H9 (cell line): ENCODE measurements at regions not wholly inside any gene's neighbourhood (a gene's known extent, or its start where the extent isn't known, plus 50 kb on each side); places are given as distances from the start of the nearest gene placed in this dataset.

Experiments used
- DNase-seq: peaks from one replicate; pipeline ENCODE4 v3.0.0-alpha.2; 2017
- H2AFZ ChIP-seq: one replicate; pipeline ENCODE4 v1.6.1; 2013; ENCODE audit warnings: mild to moderate bottlenecking, low read length, control low read depth, moderate library complexity
- H2AK5ac ChIP-seq: 2 replicates; pipeline ENCODE4 v1.6.1; 2013; ENCODE audit warnings: low read length, control low read depth, mixed read lengths; ENCODE audit not compliant: insufficient read length
- H2BK120ac ChIP-seq: one replicate; pipeline ENCODE4 v1.6.1; 2013; ENCODE audit warnings: low read depth, mild to moderate bottlenecking, low read length, control low read depth, inconsistent platforms; ENCODE audit not compliant: poor library complexity, severe bottlenecking
- H2BK12ac ChIP-seq: 2 replicates; pipeline ENCODE4 v1.6.1; 2013; ENCODE audit warnings: low read length, control low read depth, mixed read lengths, low read depth; ENCODE audit not compliant: insufficient read length
- H2BK15ac ChIP-seq: 2 replicates; pipeline ENCODE4 v1.6.1; 2013; ENCODE audit warnings: low read depth, low read length, control low read depth
- H2BK20ac ChIP-seq: one replicate; pipeline ENCODE4 v1.6.1; 2013; ENCODE audit warnings: low read depth, mild to moderate bottlenecking, low read length, control low read depth, inconsistent platforms; ENCODE audit not compliant: poor library complexity, severe bottlenecking
- H2BK5ac ChIP-seq: 2 replicates; pipeline ENCODE4 v1.6.1; 2013; ENCODE audit warnings: low read length, control low read depth, mixed read lengths; ENCODE audit not compliant: insufficient read length
- H3K14ac ChIP-seq: 2 replicates; pipeline ENCODE4 v1.6.1; 2013; ENCODE audit warnings: low read length, control low read depth; ENCODE audit not compliant: insufficient read depth
- H3K18ac ChIP-seq: 2 replicates; pipeline ENCODE4 v1.6.1; 2013; ENCODE audit warnings: low read depth, mild to moderate bottlenecking, mixed read lengths, low read length, control low read depth; ENCODE audit not compliant: insufficient read length
- H3K23ac ChIP-seq: 2 replicates; pipeline ENCODE4 v1.6.1; 2013; ENCODE audit warnings: low read length, control low read depth, mixed read lengths, low read depth; ENCODE audit not compliant: insufficient read length
- H3K23me2 ChIP-seq: 2 replicates; pipeline ENCODE4 v1.6.1; 2013; ENCODE audit warnings: low read depth, mild to moderate bottlenecking, mixed read lengths, low read length, control low read depth; ENCODE audit not compliant: insufficient read length, poor library complexity, severe bottlenecking
- H3K27ac ChIP-seq: 2 replicates; pipeline ENCODE4 v1.5.1; 2013; ENCODE audit warnings: low read length, control low read depth, mixed read lengths, low read depth; ENCODE audit not compliant: insufficient read length
- H3K27me3 ChIP-seq: 2 replicates; pipeline ENCODE4 v1.6.1; 2013; ENCODE audit warnings: low read length, control low read depth, inconsistent platforms; ENCODE audit not compliant: insufficient read depth
- H3K4ac ChIP-seq: 2 replicates; pipeline ENCODE4 v1.6.1; 2013; ENCODE audit warnings: low read depth, mild to moderate bottlenecking, control low read depth, inconsistent platforms, low read length, moderate library complexity
- H3K4me1 ChIP-seq: 2 replicates; pipeline ENCODE4 v1.6.1; 2013; ENCODE audit warnings: low read length, control low read depth, inconsistent platforms; ENCODE audit not compliant: insufficient read depth
- H3K4me2 ChIP-seq: 2 replicates; pipeline ENCODE4 v1.6.1; 2013; ENCODE audit warnings: low read length, control low read depth, mixed read lengths; ENCODE audit not compliant: insufficient read length, insufficient read depth
- H3K56ac ChIP-seq: 2 replicates; pipeline ENCODE4 v1.6.1; 2013; ENCODE audit warnings: low read depth, mild to moderate bottlenecking, mixed read lengths, low read length, control low read depth; ENCODE audit not compliant: insufficient read length
- H3K79me1 ChIP-seq: 2 replicates; pipeline ENCODE4 v1.6.1; 2013; ENCODE audit warnings: low read depth, mild to moderate bottlenecking, moderate library complexity, low read length, control low read depth, inconsistent platforms; ENCODE audit not compliant: insufficient read depth, poor library complexity, severe bottlenecking
- H3K79me2 ChIP-seq: 2 replicates; pipeline ENCODE4 v1.6.1; 2013; ENCODE audit warnings: low read length, control low read depth, inconsistent platforms; ENCODE audit not compliant: insufficient read depth
- H3K9ac ChIP-seq: 2 replicates; pipeline ENCODE4 v1.6.1; 2013; ENCODE audit warnings: low read length, control low read depth, mixed read lengths; ENCODE audit not compliant: insufficient read length; ENCODE audit errors: extremely low read depth
- H3K9me3 ChIP-seq: one replicate; pipeline ENCODE4 v1.6.1; 2013; ENCODE audit warnings: low read depth, low read length, inconsistent platforms; ENCODE audit not compliant: control insufficient read depth
- H3T11ph ChIP-seq: one replicate; pipeline ENCODE4 v1.6.1; 2013; ENCODE audit warnings: mild to moderate bottlenecking, low read length, control low read depth, inconsistent platforms
- H4K20me1 ChIP-seq: one replicate; pipeline ENCODE4 v1.6.1; 2013; ENCODE audit not compliant: control insufficient read depth, insufficient read length, insufficient read depth
- H4K5ac ChIP-seq: 2 replicates; pipeline ENCODE4 v1.6.1; 2013; ENCODE audit warnings: low read depth, mild to moderate bottlenecking, mixed read lengths, low read length, control low read depth; ENCODE audit not compliant: insufficient read length
- H4K8ac ChIP-seq: replicated peaks from 2 replicates; pipeline ENCODE4 v1.6.1; 2013; ENCODE audit warnings: low read length, control low read depth, mixed read lengths, low read depth; ENCODE audit not compliant: insufficient read length
- H4K91ac ChIP-seq: 2 replicates; pipeline ENCODE4 v1.6.1; 2013; ENCODE audit warnings: low read depth, mild to moderate bottlenecking, moderate library complexity, mixed read lengths, low read length, control low read depth; ENCODE audit not compliant: insufficient read length
- H3K27ac Mint-ChIP-seq, 3 experiments: 2 replicates in 2 of 3; 3 replicates in 1 of 3; pipeline ENCODE4 v1.8.0; 2020 to 2021; ENCODE audit warnings: mixed read lengths in 3 of 3, mild to moderate bottlenecking in 1 of 3, moderate library complexity in 1 of 3
- H3K27me3 Mint-ChIP-seq: 2 replicates; pipeline ENCODE4 v1.8.0; 2021; ENCODE audit warnings: low read depth, mild to moderate bottlenecking, moderate library complexity, mixed read lengths
- H3K36me3 Mint-ChIP-seq, 3 experiments: 2 replicates in 2 of 3; 3 replicates in 1 of 3; pipeline ENCODE4 v1.8.0; 2020 to 2021; ENCODE audit warnings: low read depth in 3 of 3, mixed read lengths in 3 of 3; ENCODE audit not compliant: insufficient read depth in 1 of 3
- H3K4me1 Mint-ChIP-seq, 2 experiments: 2 replicates each; pipeline ENCODE4 v1.8.0; 2020; ENCODE audit warnings: mixed read lengths in 2 of 2
- H3K4me3 Mint-ChIP-seq, 2 experiments: 2 replicates in 1 of 2; 3 replicates in 1 of 2; pipeline ENCODE4 v1.8.0; 2020 to 2021; ENCODE audit warnings: mild to moderate bottlenecking in 2 of 2, mixed read lengths in 2 of 2, moderate library complexity in 1 of 2
- H3K9me3 Mint-ChIP-seq, 2 experiments: 2 replicates in 1 of 2; 3 replicates in 1 of 2; pipeline ENCODE4 v1.8.0; 2020; ENCODE audit warnings: mild to moderate bottlenecking in 2 of 2, mixed read lengths in 2 of 2, moderate library complexity in 1 of 2
- CTCF ChIP-seq: fragments of 200-600 bp; sonication (generic); conservative IDR thresholded peaks from 3 replicates; pipeline ENCODE4 v1.8.0; 2021; ENCODE audit warnings: antibody characterized with exemption, mild to moderate bottlenecking
- WGBS: extraction: QIAGEN DNeasy Blood & Tissue Kit; methylation state at CpG from one replicate; pipeline ENCODE4 v1.1.7; 2013; ENCODE audit warnings: missing lambda C conversion rate, low lambda C conversion rate, mixed read lengths; ENCODE audit not compliant: insufficient read length; ENCODE audit errors: extremely low coverage; 5-methylcytosine and 5-hydroxymethylcytosine counted together

GRCh38 chr3:80368616-80369015 lies 600.8 kb upstream of the ROBO1 start:
- no peak overlapping the region for H3K27ac Mint-ChIP-seq
- Histone ChIP-seq H3K23ac (no peak overlapping the region), H4K5ac (no peak overlapping the region), H2AFZ (no peak overlapping the region), H3K79me1 (no peaks in the 10 kb centered on the region), H2BK5ac (no peak overlapping the region), H2BK15ac (no peak overlapping the region), H3K14ac (no peak overlapping the region), H3K27ac (no peak overlapping the region), H3K4ac (no peak overlapping the region), H3T11ph (no peak overlapping the region), H3K56ac (no peak overlapping the region), H3K9me3 (no peaks in the 10 kb centered on the region), H3K18ac (no peak overlapping the region), H2BK12ac (no peak overlapping the region), H2AK5ac (no peak overlapping the region), H3K9ac (no peak overlapping the region), H4K91ac (no peak overlapping the region), H3K23me2 (no peaks in the 10 kb centered on the region), H2BK20ac (no peak overlapping the region), H3K4me2 (no peak overlapping the region), H4K8ac (no peak overlapping the region), H3K4me1 (no peaks in the 10 kb centered on the region), H2BK120ac (no peak overlapping the region), H4K20me1 (no peaks in the 10 kb centered on the region), H3K79me2 (no peaks in the 10 kb centered on the region), H3K27me3 (no peaks in the 10 kb centered on the region)
- no peaks in the 10 kb centered on the region for H3K27me3 Mint-ChIP-seq
- no peak for TF ChIP-seq CTCF
- no peak for DNase-seq
- no peak overlapping the region for H3K4me3 Mint-ChIP-seq
- H3K36me3 Mint-ChIP-seq = no peaks in the 10 kb centered on the region
- no CpG with 5 or more reads among the region's 4 CpGs for WGBS
- peaks cover 3 to 5% of the 10 kb centered on the region in 2 experiments; a peak in 1 of 4 replicates for H3K4me1 Mint-ChIP-seq
- no peaks in the 10 kb centered on the region for H3K9me3 Mint-ChIP-seq
